A673 (cell line): ENCODE measurements at regions not wholly inside any gene's neighbourhood (a gene's known extent, or its start where the extent isn't known, plus 50 kb on each side); places are given as distances from the start of the nearest gene placed in this dataset.

Experiments used
- EZH2 ChIP-seq: fragments of 200-600 bp; sonication (generic); IDR thresholded peaks from 2 replicates; pipeline ENCODE4 v1.6.1; 2017; ENCODE audit warnings: borderline replicate concordance, low read depth, mild to moderate bottlenecking, mixed read lengths, antibody characterized with exemption, low read length; ENCODE audit not compliant: poor library complexity, severe bottlenecking
- TF ChIP-seq, protein P1 (sequence below): fragments of 300-800, 200-600 bp; sonication (generic); conservative IDR thresholded peaks from 2 replicates; pipeline ENCODE4 v1.5.1; 2017; ENCODE audit warnings: low read depth, mild to moderate bottlenecking, antibody characterized with exemption, low read length, moderate library complexity, mixed read lengths

DNA sequence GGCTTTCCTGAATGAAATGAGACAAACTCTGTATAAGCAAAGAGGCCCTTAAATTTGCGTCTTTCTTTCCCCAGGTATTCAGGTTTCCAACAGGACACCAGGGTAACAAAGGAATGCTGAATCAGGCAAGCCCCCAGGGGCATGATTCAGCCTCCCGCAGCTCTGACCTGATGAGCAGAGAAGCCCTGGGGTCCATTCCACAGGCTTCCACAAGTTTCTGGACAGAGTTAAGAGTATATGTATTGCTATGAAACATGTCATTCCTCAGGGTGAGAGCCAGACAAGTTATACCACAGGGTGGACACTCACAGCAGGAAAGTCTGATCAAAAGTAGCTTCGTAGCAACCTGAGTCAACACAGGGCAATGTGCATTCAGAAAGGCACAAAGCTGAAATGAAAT lies 68.1 kb upstream of the CTNNB1 start:
- TF ChIP-seq, protein P1, sequence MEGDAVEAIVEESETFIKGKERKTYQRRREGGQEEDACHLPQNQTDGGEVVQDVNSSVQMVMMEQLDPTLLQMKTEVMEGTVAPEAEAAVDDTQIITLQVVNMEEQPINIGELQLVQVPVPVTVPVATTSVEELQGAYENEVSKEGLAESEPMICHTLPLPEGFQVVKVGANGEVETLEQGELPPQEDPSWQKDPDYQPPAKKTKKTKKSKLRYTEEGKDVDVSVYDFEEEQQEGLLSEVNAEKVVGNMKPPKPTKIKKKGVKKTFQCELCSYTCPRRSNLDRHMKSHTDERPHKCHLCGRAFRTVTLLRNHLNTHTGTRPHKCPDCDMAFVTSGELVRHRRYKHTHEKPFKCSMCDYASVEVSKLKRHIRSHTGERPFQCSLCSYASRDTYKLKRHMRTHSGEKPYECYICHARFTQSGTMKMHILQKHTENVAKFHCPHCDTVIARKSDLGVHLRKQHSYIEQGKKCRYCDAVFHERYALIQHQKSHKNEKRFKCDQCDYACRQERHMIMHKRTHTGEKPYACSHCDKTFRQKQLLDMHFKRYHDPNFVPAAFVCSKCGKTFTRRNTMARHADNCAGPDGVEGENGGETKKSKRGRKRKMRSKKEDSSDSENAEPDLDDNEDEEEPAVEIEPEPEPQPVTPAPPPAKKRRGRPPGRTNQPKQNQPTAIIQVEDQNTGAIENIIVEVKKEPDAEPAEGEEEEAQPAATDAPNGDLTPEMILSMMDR: no peak
- TF ChIP-seq EZH2: no peak
